ENCODE measurements at regions not wholly inside any gene's neighbourhood (a gene's known extent, or its start where the extent isn't known, plus 50 kb on each side); places are given as distances from the start of the nearest gene placed in this dataset.

DNA sequence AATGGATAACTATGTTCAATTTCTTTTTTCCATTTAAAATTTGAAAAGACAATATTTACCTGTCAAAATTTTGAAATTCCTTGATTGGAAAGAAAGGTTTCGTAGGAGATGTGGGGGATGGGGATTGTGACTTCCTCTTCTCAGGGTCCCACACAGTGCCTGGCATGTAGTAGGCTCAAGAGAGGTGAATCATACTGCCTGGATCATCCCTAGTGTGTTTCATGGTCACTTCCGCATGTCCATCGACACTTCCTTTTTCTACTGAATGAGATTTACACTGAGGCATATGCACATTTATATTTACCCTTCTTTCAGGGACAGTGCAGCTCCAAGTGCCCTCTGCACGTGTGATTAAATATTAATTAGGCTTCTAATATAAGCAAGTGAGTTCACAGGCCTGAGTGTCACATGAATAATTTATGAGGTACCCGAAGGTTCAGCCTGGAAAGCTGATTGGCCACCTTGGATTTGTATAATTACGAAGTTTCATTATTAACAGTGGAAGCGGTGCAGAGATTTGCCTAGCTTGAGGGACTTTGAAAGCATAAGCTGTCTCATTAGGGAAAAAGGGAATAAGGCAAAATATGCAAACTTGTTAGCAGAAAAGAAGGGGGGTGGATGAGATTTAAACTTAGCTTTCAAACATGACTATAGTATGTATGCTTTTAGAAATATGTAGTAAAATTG lies 177.5 kb upstream of the MMS22L start (continued):
- TF ChIP-seq EP300 (IDR thresholded peaks at IDR 0.05; ENCODE audit: borderline replicate concordance in 1 of 2, low read depth in 1 of 2, low read length in 1 of 2) (no peak), FOXJ3 (CRISPR knock-in tag; IDR thresholded peaks at IDR 0.05) (no peak), NRF1 (IDR thresholded peaks at IDR 0.05; ENCODE audit: low read depth, low read length) (no peak)

DNA sequence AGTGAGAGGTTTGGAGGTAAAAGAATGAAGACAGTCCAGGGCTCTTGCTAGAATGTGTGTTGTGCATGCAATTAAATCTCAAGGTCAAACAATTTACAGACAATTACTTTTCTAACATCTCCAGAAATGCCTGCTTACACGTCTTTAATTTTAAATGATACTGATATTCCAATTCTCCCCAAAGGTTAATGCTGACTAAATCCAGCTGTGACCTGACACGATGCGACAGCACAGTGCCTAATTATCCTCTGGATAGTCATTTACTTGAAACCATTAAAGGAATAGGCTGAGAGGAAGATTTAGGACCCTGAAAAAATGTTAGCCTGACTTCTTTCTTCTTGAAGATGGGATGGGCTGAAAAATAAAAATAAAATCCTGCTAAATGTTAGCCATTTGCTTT lies 178.2 kb upstream of the MMS22L start:
- TF ChIP-seq RXRA (IDR thresholded peaks at IDR 0.05; ENCODE audit: borderline replicate concordance, low read depth), result no peak
- TF ChIP-seq, protein P1, sequence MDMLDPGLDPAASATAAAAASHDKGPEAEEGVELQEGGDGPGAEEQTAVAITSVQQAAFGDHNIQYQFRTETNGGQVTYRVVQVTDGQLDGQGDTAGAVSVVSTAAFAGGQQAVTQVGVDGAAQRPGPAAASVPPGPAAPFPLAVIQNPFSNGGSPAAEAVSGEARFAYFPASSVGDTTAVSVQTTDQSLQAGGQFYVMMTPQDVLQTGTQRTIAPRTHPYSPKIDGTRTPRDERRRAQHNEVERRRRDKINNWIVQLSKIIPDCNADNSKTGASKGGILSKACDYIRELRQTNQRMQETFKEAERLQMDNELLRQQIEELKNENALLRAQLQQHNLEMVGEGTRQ (IDR thresholded peaks at IDR 0.05; ENCODE audit: borderline replicate concordance, low read depth, low read length), result no peak
- no peak for TF ChIP-seq SMC3 (IDR thresholded peaks at IDR 0.05; ENCODE audit: low read depth, low read length)
- no peak for TF ChIP-seq FOXM1 (IDR thresholded peaks at IDR 0.05; ENCODE audit: low read depth)
- TF ChIP-seq POLR2AphosphoS5 (IDR thresholded peaks at IDR 0.05; ENCODE audit: low read depth, low read length), result no peak
- TF ChIP-seq GABPA (IDR thresholded peaks at IDR 0.05; ENCODE audit: low read depth), result no peak
- TF ChIP-seq RCOR1 (IDR thresholded peaks at IDR 0.05; ENCODE audit: low read length), result no peak
- no peak for TF ChIP-seq TCF12 (IDR thresholded peaks at IDR 0.05)
- no peak for TF ChIP-seq TEAD4 (IDR thresholded peaks at IDR 0.05; ENCODE audit: borderline replicate concordance, insufficient read depth)
- TF ChIP-seq, protein P2, sequence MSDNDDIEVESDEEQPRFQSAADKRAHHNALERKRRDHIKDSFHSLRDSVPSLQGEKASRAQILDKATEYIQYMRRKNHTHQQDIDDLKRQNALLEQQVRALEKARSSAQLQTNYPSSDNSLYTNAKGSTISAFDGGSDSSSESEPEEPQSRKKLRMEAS (IDR thresholded peaks at IDR 0.05; ENCODE audit: low read depth), result no peak
- TF ChIP-seq RAD21 (IDR thresholded peaks at IDR 0.05; ENCODE audit: low read length), result no peak
- no peak for TF ChIP-seq FOXJ3 (CRISPR knock-in tag; IDR thresholded peaks at IDR 0.05)
- TF ChIP-seq FOSL2 (IDR thresholded peaks at IDR 0.05; ENCODE audit: borderline replicate concordance, low read depth), result no peak
- TF ChIP-seq, protein P3, sequence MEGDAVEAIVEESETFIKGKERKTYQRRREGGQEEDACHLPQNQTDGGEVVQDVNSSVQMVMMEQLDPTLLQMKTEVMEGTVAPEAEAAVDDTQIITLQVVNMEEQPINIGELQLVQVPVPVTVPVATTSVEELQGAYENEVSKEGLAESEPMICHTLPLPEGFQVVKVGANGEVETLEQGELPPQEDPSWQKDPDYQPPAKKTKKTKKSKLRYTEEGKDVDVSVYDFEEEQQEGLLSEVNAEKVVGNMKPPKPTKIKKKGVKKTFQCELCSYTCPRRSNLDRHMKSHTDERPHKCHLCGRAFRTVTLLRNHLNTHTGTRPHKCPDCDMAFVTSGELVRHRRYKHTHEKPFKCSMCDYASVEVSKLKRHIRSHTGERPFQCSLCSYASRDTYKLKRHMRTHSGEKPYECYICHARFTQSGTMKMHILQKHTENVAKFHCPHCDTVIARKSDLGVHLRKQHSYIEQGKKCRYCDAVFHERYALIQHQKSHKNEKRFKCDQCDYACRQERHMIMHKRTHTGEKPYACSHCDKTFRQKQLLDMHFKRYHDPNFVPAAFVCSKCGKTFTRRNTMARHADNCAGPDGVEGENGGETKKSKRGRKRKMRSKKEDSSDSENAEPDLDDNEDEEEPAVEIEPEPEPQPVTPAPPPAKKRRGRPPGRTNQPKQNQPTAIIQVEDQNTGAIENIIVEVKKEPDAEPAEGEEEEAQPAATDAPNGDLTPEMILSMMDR (IDR thresholded peaks at IDR 0.05), result no peak
- no peak for TF ChIP-seq SIN3A (IDR thresholded peaks at IDR 0.05; ENCODE audit: borderline replicate concordance, low read depth, low read length)
- TF ChIP-seq, protein P4, sequence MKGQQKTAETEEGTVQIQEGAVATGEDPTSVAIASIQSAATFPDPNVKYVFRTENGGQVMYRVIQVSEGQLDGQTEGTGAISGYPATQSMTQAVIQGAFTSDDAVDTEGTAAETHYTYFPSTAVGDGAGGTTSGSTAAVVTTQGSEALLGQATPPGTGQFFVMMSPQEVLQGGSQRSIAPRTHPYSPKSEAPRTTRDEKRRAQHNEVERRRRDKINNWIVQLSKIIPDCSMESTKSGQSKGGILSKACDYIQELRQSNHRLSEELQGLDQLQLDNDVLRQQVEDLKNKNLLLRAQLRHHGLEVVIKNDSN (IDR thresholded peaks at IDR 0.05; ENCODE audit: borderline replicate concordance, low read depth), result no peak
- no peak for TF ChIP-seq JUND (IDR thresholded peaks at IDR 0.05)
- TF ChIP-seq NRF1 (IDR thresholded peaks at IDR 0.05; ENCODE audit: low read depth, low read length), result no peak
- TF ChIP-seq, protein P5, sequence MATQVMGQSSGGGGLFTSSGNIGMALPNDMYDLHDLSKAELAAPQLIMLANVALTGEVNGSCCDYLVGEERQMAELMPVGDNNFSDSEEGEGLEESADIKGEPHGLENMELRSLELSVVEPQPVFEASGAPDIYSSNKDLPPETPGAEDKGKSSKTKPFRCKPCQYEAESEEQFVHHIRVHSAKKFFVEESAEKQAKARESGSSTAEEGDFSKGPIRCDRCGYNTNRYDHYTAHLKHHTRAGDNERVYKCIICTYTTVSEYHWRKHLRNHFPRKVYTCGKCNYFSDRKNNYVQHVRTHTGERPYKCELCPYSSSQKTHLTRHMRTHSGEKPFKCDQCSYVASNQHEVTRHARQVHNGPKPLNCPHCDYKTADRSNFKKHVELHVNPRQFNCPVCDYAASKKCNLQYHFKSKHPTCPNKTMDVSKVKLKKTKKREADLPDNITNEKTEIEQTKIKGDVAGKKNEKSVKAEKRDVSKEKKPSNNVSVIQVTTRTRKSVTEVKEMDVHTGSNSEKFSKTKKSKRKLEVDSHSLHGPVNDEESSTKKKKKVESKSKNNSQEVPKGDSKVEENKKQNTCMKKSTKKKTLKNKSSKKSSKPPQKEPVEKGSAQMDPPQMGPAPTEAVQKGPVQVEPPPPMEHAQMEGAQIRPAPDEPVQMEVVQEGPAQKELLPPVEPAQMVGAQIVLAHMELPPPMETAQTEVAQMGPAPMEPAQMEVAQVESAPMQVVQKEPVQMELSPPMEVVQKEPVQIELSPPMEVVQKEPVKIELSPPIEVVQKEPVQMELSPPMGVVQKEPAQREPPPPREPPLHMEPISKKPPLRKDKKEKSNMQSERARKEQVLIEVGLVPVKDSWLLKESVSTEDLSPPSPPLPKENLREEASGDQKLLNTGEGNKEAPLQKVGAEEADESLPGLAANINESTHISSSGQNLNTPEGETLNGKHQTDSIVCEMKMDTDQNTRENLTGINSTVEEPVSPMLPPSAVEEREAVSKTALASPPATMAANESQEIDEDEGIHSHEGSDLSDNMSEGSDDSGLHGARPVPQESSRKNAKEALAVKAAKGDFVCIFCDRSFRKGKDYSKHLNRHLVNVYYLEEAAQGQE (IDR thresholded peaks at IDR 0.05; ENCODE audit: low read depth, low read length), result no peak
- no peaks in the 10 kb centered on the region for H4K20me1 ChIP-seq (ENCODE audit: insufficient read depth)
- no peak for DNase-seq
- peaks cover 0 to 3% of the 10 kb centered on the region in 2 experiments; a peak in 1 of 4 replicates for H3K4me1 ChIP-seq (ENCODE audit: control insufficient read depth in 1 of 2, insufficient read depth in 2 of 2, low read depth in 1 of 2, low read length in 1 of 2)
- WGBS (ENCODE audit: low lambda C conversion rate), result 61% methylated on average over 3 of the region's 3 CpGs
- no peak overlapping the region for H3K4me2 ChIP-seq
- ChIA-PET POLR2A (no interaction called here), CTCF (no interaction called here)
- H3F3A ChIP-seq (replicated peaks; ENCODE audit: insufficient read depth), result no peaks in the 10 kb centered on the region
- H3K9ac ChIP-seq, result no peak overlapping the region
- no peak overlapping the region for H3K4me3 ChIP-seq (ENCODE audit: low read depth in 2 of 2, low read length in 1 of 2)
- H2AFZ ChIP-seq (ENCODE audit: low read depth), result no peak overlapping the region
- no peak overlapping the region for H3K27ac ChIP-seq (ENCODE audit: low read depth in 2 of 2, low read length in 1 of 2)
- H3K9me2 ChIP-seq, result no peaks in the 10 kb centered on the region
- H3K79me2 ChIP-seq (ENCODE audit: insufficient read depth), result no peaks in the 10 kb centered on the region
- H3K36me3 ChIP-seq (replicated peaks in 1 of 2; ENCODE audit: control insufficient read depth in 1 of 2, insufficient read depth in 2 of 2, low read length in 1 of 2), result no peaks in the 10 kb centered on the region
- H3K9me3 ChIP-seq, result no peaks in the 10 kb centered on the region
- no peaks in the 10 kb centered on the region for H3K27me3 ChIP-seq (ENCODE audit: insufficient read depth)
